Activated CD4-positive, alpha-beta T cell treated with anti-CD3 and anti-CD28 coated beads, Interleukin-2, amount 10 ng/mL, durations not matched to agents 24 days and 14 days (primary cell): ENCODE measurements at regions not wholly inside any gene's neighbourhood (a gene's known extent, or its start where the extent isn't known, plus 50 kb on each side); places are given as distances from the start of the nearest gene placed in this dataset.
"Not testable (repeated sequence)": the region's sequence is repeated elsewhere in the genome, so short reads cannot be mapped to it uniquely, and the experiment has no call there.

Source experiments
- DNase-seq: peaks from one replicate; pipeline ENCODE4 v3.0.0; 2022
- H3K27ac Mint-ChIP-seq: one replicate; pipeline ENCODE4 v1.8.0; 2022; ENCODE audit warnings: mild to moderate bottlenecking, mixed read lengths
- H3K27me3 Mint-ChIP-seq: one replicate; pipeline ENCODE4 v1.8.0; 2022; ENCODE audit warnings: mixed read lengths
- H3K36me3 Mint-ChIP-seq: one replicate; pipeline ENCODE4 v1.8.0; 2022; ENCODE audit warnings: low read depth, mild to moderate bottlenecking, mixed read lengths
- H3K4me1 Mint-ChIP-seq: one replicate; pipeline ENCODE4 v1.8.0; 2021; ENCODE audit warnings: mixed read lengths
- H3K4me3 Mint-ChIP-seq: one replicate; pipeline ENCODE4 v1.8.0; 2022; ENCODE audit warnings: mild to moderate bottlenecking, moderate library complexity, mixed read lengths
- H3K9me3 Mint-ChIP-seq: one replicate; pipeline ENCODE4 v1.8.0; 2021; ENCODE audit warnings: mixed read lengths
- intact Hi-C: fragments of 100-400 bp; cut with micrococcal nuclease; formaldehyde crosslinking; loops from one replicate; pipeline ENCODE4 v1.15.1; 2023

DNA sequence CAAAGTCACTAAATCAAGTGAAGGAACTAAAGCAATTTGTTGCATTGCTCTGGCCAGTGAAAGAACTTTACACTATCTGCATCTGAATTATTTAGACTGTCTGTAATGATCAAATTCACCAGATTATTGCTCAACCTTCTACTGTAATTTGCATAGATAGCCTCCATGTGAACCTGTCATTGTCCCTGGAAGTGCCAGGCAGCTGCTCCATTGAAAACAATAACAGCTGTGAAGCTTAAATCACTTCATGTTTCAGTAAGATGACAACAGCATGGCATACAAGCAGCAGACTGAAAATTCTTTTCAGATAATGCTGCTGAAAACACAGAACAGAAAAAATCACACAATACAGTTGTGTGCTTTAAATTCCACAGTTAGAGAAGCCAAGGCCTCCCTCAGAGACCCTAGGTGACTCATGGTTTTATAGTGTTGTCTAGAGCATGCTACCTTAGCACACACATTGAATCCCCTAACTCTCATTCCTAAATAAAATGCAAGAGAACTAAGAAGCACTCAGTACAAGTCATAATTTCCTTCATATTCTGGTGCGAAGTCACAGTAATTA, 248.9 kb downstream of the TPBG start:
- no peaks in the 10 kb centered on the region for H3K27me3 Mint-ChIP-seq
- intact Hi-C loops: no loop called here
- H3K9me3 Mint-ChIP-seq: no peaks in the 10 kb centered on the region
- DNase-seq: no peak
- no peaks in the 10 kb centered on the region for H3K36me3 Mint-ChIP-seq
- no peaks in the 10 kb centered on the region for H3K4me1 Mint-ChIP-seq
- H3K27ac Mint-ChIP-seq: no peak overlapping the region
- H3K4me3 Mint-ChIP-seq: no peak overlapping the region

DNA sequence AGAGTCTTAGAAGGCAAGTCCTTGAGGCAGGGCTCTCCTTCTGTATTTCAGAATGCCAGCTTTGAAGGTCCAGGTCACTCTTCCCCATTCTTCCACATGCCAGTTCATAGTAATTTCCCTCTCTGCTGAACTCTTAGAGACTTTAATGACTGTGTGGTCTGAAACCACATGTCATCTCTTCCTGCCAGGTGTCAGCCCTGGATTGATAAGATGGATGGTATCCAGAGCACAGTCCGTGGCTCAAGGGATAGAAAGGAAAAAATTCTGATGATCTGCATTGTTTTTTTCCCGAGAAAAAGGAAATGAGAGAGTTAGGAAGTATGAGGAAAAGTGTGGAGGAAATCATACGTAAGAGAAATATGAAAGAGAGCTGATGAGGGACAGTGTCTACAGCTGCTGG, 250.9 kb downstream of the TPBG start:
- no peaks in the 10 kb centered on the region for H3K4me1 Mint-ChIP-seq
- DNase-seq: no peak
- no peak overlapping the region for H3K4me3 Mint-ChIP-seq
- H3K36me3 Mint-ChIP-seq: no peaks in the 10 kb centered on the region
- H3K27me3 Mint-ChIP-seq: no peaks in the 10 kb centered on the region
- intact Hi-C loops: no loop called here
- H3K9me3 Mint-ChIP-seq: peaks cover 3% of the 10 kb centered on the region
- no peak overlapping the region for H3K27ac Mint-ChIP-seq

GRCh38 chr6:82616386-82617028, 252.9 kb downstream of the TPBG start:
- Mint-ChIP-seq H3K36me3 (no peaks in the 10 kb centered on the region), H3K9me3 (peaks cover 3% of the 10 kb centered on the region), H3K27ac (no peak overlapping the region), H3K27me3 (no peaks in the 10 kb centered on the region), H3K4me3 (no peak overlapping the region), H3K4me1 (no peaks in the 10 kb centered on the region)
- intact Hi-C loops: no loop called here
- DNase-seq: no peak

- Mint-ChIP-seq H3K27ac (no peak overlapping the region), H3K4me1 (no peaks in the 10 kb centered on the region), H3K9me3 (peaks cover 3% of the 10 kb centered on the region), H3K27me3 (no peaks in the 10 kb centered on the region), H3K36me3 (no peaks in the 10 kb centered on the region), H3K4me3 (no peak overlapping the region)
- DNase-seq: no peak
- intact Hi-C loops: no loop called here
Observed at GRCh38 chr6:82617648-82618047, 254.0 kb downstream of the TPBG start.

GRCh38 chr6:82619573-82619972, 256.0 kb downstream of the TPBG start:
- intact Hi-C loops: no loop called here

GRCh38 chr6:82622461-82622860, 258.8 kb downstream of the TPBG start:
- intact Hi-C loops: no loop called here
- Mint-ChIP-seq H3K9me3 (peaks cover 3% of the 10 kb centered on the region), H3K27me3 (no peaks in the 10 kb centered on the region), H3K36me3 (no peaks in the 10 kb centered on the region), H3K27ac (no peak overlapping the region), H3K4me3 (no peak overlapping the region), H3K4me1 (no peaks in the 10 kb centered on the region)
- DNase-seq: no peak

More at GRCh38 chr6:82619573-82619972, 256.0 kb downstream of the TPBG start:
- peaks cover 3% of the 10 kb centered on the region for H3K9me3 Mint-ChIP-seq
- no peak overlapping the region for H3K27ac Mint-ChIP-seq
- no peaks in the 10 kb centered on the region for H3K4me1 Mint-ChIP-seq
- no peaks in the 10 kb centered on the region for H3K36me3 Mint-ChIP-seq
- no peaks in the 10 kb centered on the region for H3K27me3 Mint-ChIP-seq
- no peak for DNase-seq
- H3K4me3 Mint-ChIP-seq: no peak overlapping the region

DNA sequence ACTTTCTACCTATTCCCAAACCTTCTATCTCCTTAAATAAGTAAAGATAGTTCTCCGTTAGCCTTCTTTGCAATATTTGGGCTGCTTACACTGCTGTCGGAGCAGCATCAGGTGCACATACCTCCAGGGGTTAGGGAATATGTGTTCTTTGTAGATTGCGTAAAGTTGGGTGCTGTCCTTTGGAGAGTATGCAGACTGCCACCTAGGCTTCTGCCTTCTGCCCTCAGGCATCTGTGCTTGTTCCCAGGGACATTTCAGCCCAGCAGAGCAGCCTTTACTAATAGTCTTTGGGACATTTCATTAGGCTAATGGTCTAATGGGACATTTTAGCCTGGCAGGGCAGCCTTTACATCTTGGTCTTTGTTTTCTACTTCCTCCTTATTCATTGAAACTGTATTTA, 260.6 kb downstream of the TPBG start:
- H3K9me3 Mint-ChIP-seq: peaks cover 1% of the 10 kb centered on the region
- no peak overlapping the region for H3K4me3 Mint-ChIP-seq
- DNase-seq: no peak
- no peak overlapping the region for H3K27ac Mint-ChIP-seq
- H3K27me3 Mint-ChIP-seq: no peaks in the 10 kb centered on the region
- H3K4me1 Mint-ChIP-seq: no peaks in the 10 kb centered on the region
- intact Hi-C loops: no loop called here
- H3K36me3 Mint-ChIP-seq: no peaks in the 10 kb centered on the region

DNA sequence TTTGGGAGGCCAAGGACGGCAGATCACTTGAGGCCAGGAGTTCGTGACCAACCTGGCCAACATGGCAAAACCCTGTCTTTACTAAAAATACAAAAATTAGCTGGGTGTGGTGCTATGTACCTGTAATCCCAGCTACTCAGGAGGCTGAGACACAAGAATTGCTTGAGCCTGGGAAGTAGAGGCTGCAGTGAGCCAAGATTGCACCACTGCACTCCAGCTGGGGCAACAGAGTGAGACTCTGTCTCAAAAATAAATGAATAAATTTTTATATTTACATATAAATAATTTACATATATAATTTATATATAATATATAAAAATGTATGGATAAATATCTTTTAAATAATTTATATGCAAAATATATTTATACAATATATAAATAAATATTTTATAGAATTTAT, 263.3 kb downstream of the TPBG start:
- H3K27me3 Mint-ChIP-seq, H3K36me3 Mint-ChIP-seq, H3K27ac Mint-ChIP-seq, H3K4me1 Mint-ChIP-seq, DNase-seq, H3K9me3 Mint-ChIP-seq, intact Hi-C loops, H3K4me3 Mint-ChIP-seq: not testable (repeated sequence)

DNA sequence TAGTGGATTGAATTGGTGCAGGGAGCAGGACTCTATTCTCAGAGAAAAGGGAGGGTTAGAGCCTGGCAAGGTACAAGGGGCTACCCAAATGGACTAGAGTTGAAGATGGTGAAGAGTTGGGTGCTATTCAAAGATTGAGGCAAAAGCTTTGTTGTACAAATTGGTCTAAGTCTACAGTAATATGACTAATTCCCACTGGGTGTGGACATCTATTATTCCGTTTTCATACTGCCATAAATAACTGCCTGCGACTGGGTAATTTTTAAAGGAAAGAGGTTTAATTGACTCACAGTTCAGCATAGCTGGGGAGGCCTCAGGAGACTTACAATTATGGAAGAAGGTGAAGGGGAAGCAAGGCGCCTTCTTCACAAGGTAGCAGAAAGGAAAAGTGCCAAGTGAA, 266.3 kb downstream of the TPBG start:
- intact Hi-C loops: no loop called here
- H3K4me1 Mint-ChIP-seq: no peaks in the 10 kb centered on the region
- H3K9me3 Mint-ChIP-seq: peaks cover 6% of the 10 kb centered on the region
- H3K27me3 Mint-ChIP-seq: no peaks in the 10 kb centered on the region
- no peak for DNase-seq
- no peak overlapping the region for H3K4me3 Mint-ChIP-seq
- H3K36me3 Mint-ChIP-seq: no peaks in the 10 kb centered on the region
- H3K27ac Mint-ChIP-seq: no peak overlapping the region

- intact Hi-C loops: no loop called here
- Mint-ChIP-seq H3K4me1 (no peaks in the 10 kb centered on the region), H3K36me3 (no peaks in the 10 kb centered on the region), H3K4me3 (no peak overlapping the region), H3K27ac (no peak overlapping the region), H3K27me3 (no peaks in the 10 kb centered on the region), H3K9me3 (no peaks in the 10 kb centered on the region)
- no peak for DNase-seq
Observed at GRCh38 chr6:82641677-82642076, 278.1 kb downstream of the TPBG start.

- Mint-ChIP-seq H3K4me3 (no peak overlapping the region), H3K27ac (no peak overlapping the region), H3K36me3 (no peaks in the 10 kb centered on the region), H3K9me3 (peaks cover 6% of the 10 kb centered on the region), H3K4me1 (no peaks in the 10 kb centered on the region), H3K27me3 (no peaks in the 10 kb centered on the region)
- intact Hi-C loops: no loop called here
- DNase-seq: no peak
Observed at GRCh38 chr6:82645536-82646230, 282.1 kb downstream of the TPBG start.

- Mint-ChIP-seq H3K4me1 (no peaks in the 10 kb centered on the region), H3K36me3 (no peaks in the 10 kb centered on the region), H3K27me3 (no peaks in the 10 kb centered on the region), H3K27ac (no peak overlapping the region), H3K4me3 (no peak overlapping the region), H3K9me3 (peaks cover 6% of the 10 kb centered on the region)
- intact Hi-C loops: no loop called here
- DNase-seq: no peak
Observed at GRCh38 chr6:82646231-82646615, 282.6 kb downstream of the TPBG start.

DNA sequence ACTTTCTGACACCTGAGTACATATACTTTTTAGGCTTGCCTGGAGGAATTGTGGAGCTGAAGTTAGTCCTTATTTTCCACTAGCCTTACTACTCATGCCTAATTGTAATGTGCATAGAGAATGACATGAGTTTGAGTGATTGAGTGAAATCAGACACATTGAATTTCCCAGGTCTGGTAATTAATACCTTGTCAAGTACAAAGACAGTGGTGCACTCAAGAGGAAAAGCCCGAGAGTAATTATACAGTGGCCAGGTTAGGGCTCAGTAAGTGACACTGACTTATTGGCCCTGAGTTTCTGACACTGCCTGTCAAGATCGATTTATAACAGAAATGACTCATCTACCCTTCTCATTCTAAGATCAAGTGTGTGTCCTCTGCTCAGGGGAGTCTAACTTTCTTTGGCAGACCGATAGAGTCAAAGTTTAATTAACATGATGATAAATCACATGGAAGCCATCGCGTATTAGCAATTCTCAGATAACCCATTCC, 288.3 kb downstream of the TPBG start:
- intact Hi-C loops: no loop called here
- peaks cover 6% of the 10 kb centered on the region for H3K9me3 Mint-ChIP-seq
- DNase-seq: no peak
- H3K27ac Mint-ChIP-seq: no peak overlapping the region
- no peaks in the 10 kb centered on the region for H3K27me3 Mint-ChIP-seq
- H3K4me1 Mint-ChIP-seq: no peaks in the 10 kb centered on the region
- H3K36me3 Mint-ChIP-seq: no peaks in the 10 kb centered on the region
- no peak overlapping the region for H3K4me3 Mint-ChIP-seq

- H3K36me3 Mint-ChIP-seq: no peaks in the 10 kb centered on the region
- no peak for DNase-seq
- H3K4me1 Mint-ChIP-seq: no peaks in the 10 kb centered on the region
- H3K9me3 Mint-ChIP-seq: peaks cover 9% of the 10 kb centered on the region
- intact Hi-C loops: no loop called here
- H3K27me3 Mint-ChIP-seq: no peaks in the 10 kb centered on the region
- H3K27ac Mint-ChIP-seq: no peak overlapping the region
- no peak overlapping the region for H3K4me3 Mint-ChIP-seq
Observed at GRCh38 chr6:82679232-82679631, 315.6 kb downstream of the TPBG start.
